ENCODE measurements at regions not wholly inside any gene's neighbourhood (a gene's known extent, or its start where the extent isn't known, plus 50 kb on each side); places are given as distances from the start of the nearest gene placed in this dataset.

DNA sequence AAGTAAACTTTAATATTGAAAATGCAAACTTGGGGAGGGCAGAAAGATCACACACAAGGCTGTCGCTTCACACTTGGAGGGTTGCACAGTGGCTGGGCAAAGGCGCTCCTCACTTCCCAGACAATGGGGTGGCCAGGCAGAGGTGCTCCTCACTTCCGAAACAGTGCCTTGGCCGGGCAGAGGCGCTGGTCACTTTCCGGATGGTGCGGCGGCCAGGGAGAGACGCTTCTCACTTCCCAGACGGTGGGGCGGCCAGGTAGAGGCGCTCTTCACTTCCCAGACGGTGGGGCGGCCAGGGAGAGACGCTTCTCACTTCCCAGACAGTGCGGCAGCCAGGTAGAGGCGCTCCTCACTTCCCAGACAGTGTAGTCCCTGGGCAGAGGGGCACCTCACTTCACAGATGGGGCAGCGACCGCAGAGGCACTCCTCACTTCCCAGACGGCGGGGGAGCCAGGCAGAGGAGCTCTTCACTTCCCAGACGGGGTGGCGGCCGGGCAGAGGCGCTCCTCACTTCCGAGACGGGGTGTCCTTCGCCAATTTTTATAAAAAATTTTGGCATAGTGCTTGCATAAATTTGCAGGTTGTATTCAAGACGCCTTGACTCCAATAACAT is 140.8 kb upstream of the PZP start:
- no peak overlapping the region for H3K27ac ChIP-seq

DNA sequence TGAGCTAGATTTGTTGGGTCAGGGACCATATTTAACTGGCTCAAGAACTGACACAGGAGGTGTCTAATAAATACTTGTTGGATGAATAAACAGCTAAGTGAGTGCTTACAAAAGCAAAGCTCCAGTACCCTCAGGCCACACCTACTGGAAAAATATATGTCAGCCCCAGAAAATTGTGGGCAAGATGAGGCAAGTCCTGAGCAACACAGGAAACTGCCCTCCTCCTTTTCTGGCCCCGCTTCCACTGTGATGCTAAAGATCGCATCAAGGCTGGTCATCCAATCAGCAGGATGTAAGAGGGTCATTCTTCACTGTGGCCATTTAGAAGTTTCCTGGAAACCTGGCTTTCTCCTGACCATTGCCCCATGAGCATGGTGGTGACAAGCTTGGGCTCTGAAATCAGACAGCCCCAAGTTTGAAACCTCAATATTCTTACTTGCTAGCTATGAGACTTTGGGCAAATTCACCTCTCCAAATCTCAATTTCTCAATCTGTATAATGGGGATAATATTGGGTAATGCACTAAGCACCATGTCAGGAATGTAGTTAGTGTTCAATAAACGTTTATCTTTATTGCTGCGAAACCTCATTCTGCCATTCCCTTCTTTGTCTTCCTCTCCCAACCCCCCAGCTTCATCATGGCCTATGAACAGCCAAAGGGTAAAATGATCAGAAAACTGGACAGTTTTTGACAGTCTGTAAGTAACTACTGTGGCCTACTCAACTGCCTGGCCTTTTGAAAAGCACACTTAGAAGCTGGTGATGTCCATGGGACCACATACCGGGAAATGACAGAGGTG is 139.3 kb upstream of the PZP start:
- Histone ChIP-seq H3K27me3 (no peaks in the 10 kb centered on the region), H3K4me1 (no peaks in the 10 kb centered on the region), H3K9me3 (no peaks in the 10 kb centered on the region), H3K4me3 (no peak overlapping the region), H3K27ac (no peak overlapping the region), H3K36me3 (no peaks in the 10 kb centered on the region)
- no peak for TF ChIP-seq POLR2A (IDR thresholded peaks at IDR 0.05)
- TF ChIP-seq, protein P1, sequence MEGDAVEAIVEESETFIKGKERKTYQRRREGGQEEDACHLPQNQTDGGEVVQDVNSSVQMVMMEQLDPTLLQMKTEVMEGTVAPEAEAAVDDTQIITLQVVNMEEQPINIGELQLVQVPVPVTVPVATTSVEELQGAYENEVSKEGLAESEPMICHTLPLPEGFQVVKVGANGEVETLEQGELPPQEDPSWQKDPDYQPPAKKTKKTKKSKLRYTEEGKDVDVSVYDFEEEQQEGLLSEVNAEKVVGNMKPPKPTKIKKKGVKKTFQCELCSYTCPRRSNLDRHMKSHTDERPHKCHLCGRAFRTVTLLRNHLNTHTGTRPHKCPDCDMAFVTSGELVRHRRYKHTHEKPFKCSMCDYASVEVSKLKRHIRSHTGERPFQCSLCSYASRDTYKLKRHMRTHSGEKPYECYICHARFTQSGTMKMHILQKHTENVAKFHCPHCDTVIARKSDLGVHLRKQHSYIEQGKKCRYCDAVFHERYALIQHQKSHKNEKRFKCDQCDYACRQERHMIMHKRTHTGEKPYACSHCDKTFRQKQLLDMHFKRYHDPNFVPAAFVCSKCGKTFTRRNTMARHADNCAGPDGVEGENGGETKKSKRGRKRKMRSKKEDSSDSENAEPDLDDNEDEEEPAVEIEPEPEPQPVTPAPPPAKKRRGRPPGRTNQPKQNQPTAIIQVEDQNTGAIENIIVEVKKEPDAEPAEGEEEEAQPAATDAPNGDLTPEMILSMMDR (IDR thresholded peaks at IDR 0.05), result no peak
- TF ChIP-seq POLR2AphosphoS5 (IDR thresholded peaks at IDR 0.05), result no peak
- intact Hi-C loops (cut with DNase I; ENCODE audit: low total_unique reads), result no loop called here
- no peak for DNase-seq (ENCODE audit: low spot score in 2 of 2)

More for the DNA sequence above, 140.8 kb upstream of the PZP start:
- Histone ChIP-seq H3K27me3 (no peaks in the 10 kb centered on the region), H3K4me1 (no peaks in the 10 kb centered on the region), H3K4me3 (no peak overlapping the region), H3K9me3 (peaks cover 11 to 13% of the 10 kb centered on the region in 2 donors), H3K36me3 (no peaks in the 10 kb centered on the region)
- TF ChIP-seq POLR2AphosphoS5 (IDR thresholded peaks at IDR 0.05) (no peak), POLR2A (IDR thresholded peaks at IDR 0.05) (no peak)
- TF ChIP-seq, protein P1 (IDR thresholded peaks at IDR 0.05), result no peak
- DNase-seq (ENCODE audit: low spot score in 2 of 2), result no peak
- intact Hi-C loops (cut with DNase I; ENCODE audit: low total_unique reads), result no loop called here

DNA sequence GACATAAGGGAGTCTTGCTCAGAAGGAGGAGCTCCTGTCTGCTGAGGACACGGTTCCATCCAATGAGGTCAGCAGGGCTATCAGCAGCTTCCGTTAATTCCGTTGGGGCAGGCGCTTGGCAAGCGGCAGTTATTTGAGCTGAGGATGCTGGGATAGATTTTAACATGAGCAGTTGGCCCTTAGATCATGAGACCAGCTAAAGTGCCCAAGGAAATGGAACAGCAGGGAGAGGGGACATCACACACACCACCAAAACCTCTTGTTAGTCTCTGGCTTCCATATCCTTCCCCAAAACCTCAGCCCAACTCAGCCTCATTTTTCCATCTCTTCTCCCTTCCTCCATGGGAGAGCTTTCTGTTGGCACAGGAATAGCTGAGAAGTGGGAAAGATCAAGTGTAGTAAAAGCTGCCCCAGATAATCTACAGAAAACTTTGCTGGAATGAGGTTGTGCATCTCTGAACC is 138.7 kb upstream of the PZP start:
- Histone ChIP-seq H3K9me3 (no peaks in the 10 kb centered on the region), H3K27ac (no peak overlapping the region), H3K4me3 (no peak overlapping the region), H3K4me1 (no peaks in the 10 kb centered on the region), H3K27me3 (no peaks in the 10 kb centered on the region), H3K36me3 (no peaks in the 10 kb centered on the region)
- TF ChIP-seq POLR2A (IDR thresholded peaks at IDR 0.05) (no peak), POLR2AphosphoS5 (IDR thresholded peaks at IDR 0.05) (no peak)
- TF ChIP-seq, protein P1 (IDR thresholded peaks at IDR 0.05), result no peak
- no peak for DNase-seq (ENCODE audit: low spot score in 2 of 2)
- intact Hi-C loops (cut with DNase I; ENCODE audit: low total_unique reads), result no loop called here

DNA sequence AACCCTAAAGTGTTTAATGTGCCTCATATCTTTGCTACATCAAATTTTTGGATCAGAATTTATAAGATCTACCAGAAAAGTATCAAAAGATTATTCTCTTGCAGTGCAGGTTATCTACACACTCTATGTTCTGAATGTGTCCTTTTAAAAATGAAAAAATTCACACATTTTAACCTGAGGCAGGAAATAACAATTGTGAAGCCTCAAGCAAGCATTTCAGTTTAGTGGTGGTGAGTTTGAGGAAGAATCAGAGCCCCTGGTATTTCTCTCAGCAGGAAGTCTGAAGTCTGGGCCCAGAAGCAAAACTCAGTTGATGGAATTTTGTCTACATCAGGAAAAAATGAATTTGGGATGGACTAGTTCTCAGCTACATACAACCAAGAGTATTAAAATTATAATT is 137.0 kb upstream of the PZP start:
- no peak for TF ChIP-seq POLR2AphosphoS5 (IDR thresholded peaks at IDR 0.05)
- TF ChIP-seq, protein P1 (IDR thresholded peaks at IDR 0.05), result no peak
- TF ChIP-seq POLR2A (IDR thresholded peaks at IDR 0.05), result no peak
- H3K4me3 ChIP-seq, result no peak overlapping the region
- H3K27me3 ChIP-seq, result no peaks in the 10 kb centered on the region
- H3K9me3 ChIP-seq, result no peaks in the 10 kb centered on the region
- intact Hi-C loops (cut with DNase I; ENCODE audit: low total_unique reads), result no loop called here
- no peak for DNase-seq (ENCODE audit: low spot score in 2 of 2)
- no peaks in the 10 kb centered on the region for H3K4me1 ChIP-seq
- H3K36me3 ChIP-seq, result no peaks in the 10 kb centered on the region
- no peak overlapping the region for H3K27ac ChIP-seq

DNA sequence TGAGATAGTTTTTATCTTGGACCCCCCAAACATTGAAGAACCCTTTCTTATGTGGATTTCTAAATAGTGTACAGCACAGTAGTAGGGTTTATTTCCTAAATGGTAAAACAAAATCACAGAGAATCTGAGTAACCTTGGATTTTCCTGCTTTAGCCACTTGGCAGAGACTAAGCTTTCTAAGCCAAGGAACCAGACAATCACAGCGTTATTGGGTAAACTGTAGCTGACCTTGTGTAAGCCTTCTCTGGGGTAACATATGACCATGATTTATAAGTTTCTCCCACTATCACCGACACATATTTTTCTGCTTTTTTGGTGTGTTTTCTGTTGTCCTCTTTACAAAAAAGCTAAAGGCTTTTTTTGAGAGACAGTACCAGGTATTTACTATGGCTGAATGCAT is 136.3 kb upstream of the PZP start:
- Histone ChIP-seq H3K36me3 (no peaks in the 10 kb centered on the region), H3K27ac (no peak overlapping the region), H3K4me3 (no peak overlapping the region), H3K9me3 (no peaks in the 10 kb centered on the region), H3K27me3 (no peaks in the 10 kb centered on the region), H3K4me1 (no peaks in the 10 kb centered on the region)
- intact Hi-C loops (cut with DNase I; ENCODE audit: low total_unique reads), result no loop called here
- no peak for TF ChIP-seq POLR2A (IDR thresholded peaks at IDR 0.05)
- TF ChIP-seq, protein P1 (IDR thresholded peaks at IDR 0.05), result no peak
- no peak for TF ChIP-seq POLR2AphosphoS5 (IDR thresholded peaks at IDR 0.05)
- no peak for DNase-seq (ENCODE audit: low spot score in 2 of 2)
